IPS-15b (cell line): ENCODE measurements at regions not wholly inside any gene's neighbourhood (a gene's known extent, or its start where the extent isn't known, plus 50 kb on each side); places are given as distances from the start of the nearest gene placed in this dataset.
"Not testable (repeated sequence)": the region's sequence is repeated elsewhere in the genome, so short reads cannot be mapped to it uniquely, and the experiment has no call there.

Experiments
- H3K27me3 ChIP-seq: one replicate; pipeline ENCODE4 v1.6.1; 2013; ENCODE audit warnings: low read length; ENCODE audit not compliant: control insufficient read depth, insufficient read depth
- H3K36me3 ChIP-seq: one replicate; pipeline ENCODE4 v1.6.1; 2013; ENCODE audit warnings: low read length; ENCODE audit not compliant: control insufficient read depth, insufficient read depth
- H3K4me1 ChIP-seq: one replicate; pipeline ENCODE4 v1.6.1; 2013; ENCODE audit warnings: mild to moderate bottlenecking, low read length; ENCODE audit not compliant: control insufficient read depth, insufficient read depth
- H3K4me3 ChIP-seq: one replicate; pipeline ENCODE4 v1.5.1; 2013; ENCODE audit warnings: low read depth, low read length
- H3K9ac ChIP-seq: one replicate; pipeline ENCODE4 v1.6.1; 2013; ENCODE audit warnings: low read depth, mild to moderate bottlenecking, low read length
- H3K9me3 ChIP-seq: one replicate; pipeline ENCODE4 v1.6.1; 2013; ENCODE audit warnings: mild to moderate bottlenecking, low read length; ENCODE audit not compliant: control insufficient read depth, insufficient read depth

GRCh38 chr5:62783374-62784057 is 204.9 kb downstream of the LRRC70 start:
- no peaks in the 10 kb centered on the region for H3K9me3 ChIP-seq
- H3K36me3 ChIP-seq, result no peaks in the 10 kb centered on the region
- H3K9ac ChIP-seq, result no peak overlapping the region
- no peak overlapping the region for H3K4me3 ChIP-seq
- no peaks in the 10 kb centered on the region for H3K27me3 ChIP-seq
- H3K4me1 ChIP-seq, result no peaks in the 10 kb centered on the region

DNA sequence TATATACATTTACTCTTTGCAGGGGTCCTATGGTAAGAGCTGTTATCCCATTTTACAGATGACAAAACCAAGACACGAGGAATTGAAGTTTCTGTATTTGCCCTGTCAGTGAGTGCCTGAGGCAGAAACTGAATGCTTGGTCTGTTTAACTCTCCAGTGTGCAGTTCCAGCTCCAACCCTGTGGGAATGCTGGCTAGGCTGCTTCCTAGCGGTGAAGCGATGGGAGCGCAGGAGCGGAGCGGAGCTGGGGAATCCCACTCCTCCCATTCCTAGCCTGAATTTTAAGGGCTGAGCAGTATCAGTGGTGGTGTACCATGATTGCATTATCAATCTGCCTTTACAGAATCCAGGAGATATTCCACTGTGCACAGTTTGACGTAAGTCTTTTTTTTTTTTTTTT is 202.3 kb downstream of the LRRC70 start:
- no peaks in the 10 kb centered on the region for H3K9me3 ChIP-seq
- H3K9ac ChIP-seq, result no peak overlapping the region
- no peaks in the 10 kb centered on the region for H3K27me3 ChIP-seq
- H3K4me3 ChIP-seq, result no peak overlapping the region
- no peaks in the 10 kb centered on the region for H3K4me1 ChIP-seq
- no peaks in the 10 kb centered on the region for H3K36me3 ChIP-seq

DNA sequence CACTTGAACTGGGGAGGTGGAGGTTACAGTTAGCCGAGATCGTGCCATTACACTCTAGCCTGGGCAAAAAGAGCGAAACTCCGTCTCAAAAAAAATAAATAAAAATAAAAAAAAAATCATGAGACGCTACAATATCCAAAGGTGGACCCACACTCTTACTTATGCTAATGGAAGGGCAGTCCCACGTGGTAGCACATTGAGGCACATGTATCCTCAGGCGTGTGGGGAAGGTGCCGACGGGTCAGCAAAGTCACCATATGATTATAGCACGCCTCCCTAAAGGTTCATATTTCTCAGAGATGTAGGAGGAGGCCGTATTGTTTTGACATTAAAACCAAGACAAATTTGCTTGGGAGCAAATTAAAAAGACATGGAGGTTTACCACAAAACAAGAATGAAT is 201.6 kb downstream of the LRRC70 start:
- Histone ChIP-seq H3K36me3 (no peaks in the 10 kb centered on the region), H3K9ac (no peak overlapping the region), H3K27me3 (no peaks in the 10 kb centered on the region), H3K4me3 (no peak overlapping the region), H3K9me3 (no peaks in the 10 kb centered on the region), H3K4me1 (no peaks in the 10 kb centered on the region)

DNA sequence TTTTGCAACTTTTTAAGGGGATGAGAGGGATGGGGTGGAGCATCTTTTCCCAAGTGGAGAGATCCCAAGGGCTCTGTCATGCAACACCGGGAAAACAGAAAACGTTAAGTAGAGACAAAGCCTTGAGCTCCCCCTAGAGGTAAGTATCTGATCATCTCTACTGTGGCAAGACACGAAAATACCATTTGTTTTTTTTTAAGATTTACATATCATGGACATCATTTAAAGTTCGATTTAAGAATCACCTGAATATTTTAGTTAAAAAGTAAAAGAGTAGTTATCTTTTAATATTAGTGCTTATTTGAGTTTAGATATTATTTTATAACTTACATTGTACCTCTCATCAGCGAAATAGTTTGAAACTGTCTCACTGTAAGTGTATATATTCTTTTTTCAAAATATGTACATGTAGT is 200.4 kb downstream of the LRRC70 start:
- Histone ChIP-seq H3K4me3 (no peak overlapping the region), H3K9ac (no peak overlapping the region)

DNA sequence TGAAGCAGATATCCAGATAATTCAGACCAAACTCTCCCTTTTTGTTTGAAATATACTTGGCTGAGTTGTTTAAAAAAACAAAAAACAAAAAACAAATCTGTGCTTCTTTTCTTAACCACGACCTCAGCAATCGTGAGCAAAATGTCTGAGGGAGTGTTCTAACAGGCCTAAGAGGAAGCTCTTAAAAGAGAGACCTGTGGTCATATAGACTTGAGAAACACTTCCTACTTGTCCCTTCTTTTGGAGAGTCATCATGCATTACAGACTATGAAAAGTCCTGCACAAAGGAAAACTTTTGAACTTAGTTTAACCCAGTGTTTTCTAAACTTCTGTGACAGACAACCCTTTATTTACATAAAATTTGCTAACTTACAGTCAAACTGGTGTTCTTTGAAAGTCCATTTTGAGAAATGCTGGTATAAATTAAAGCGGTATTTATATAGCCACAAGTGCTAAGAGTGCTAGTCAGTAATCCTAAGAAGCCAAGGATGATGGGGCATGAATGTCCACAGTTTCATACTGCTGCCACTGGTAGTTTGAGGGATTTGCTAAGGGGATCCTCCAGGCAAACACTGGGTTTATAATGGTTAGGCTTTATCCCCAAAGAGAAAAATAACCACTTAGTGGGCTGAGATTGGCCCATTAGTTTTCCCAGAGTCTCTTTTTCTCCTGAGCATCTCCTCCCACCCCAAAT is 199.8 kb downstream of the LRRC70 start:
- H3K27me3 ChIP-seq, result no peaks in the 10 kb centered on the region
- no peaks in the 10 kb centered on the region for H3K36me3 ChIP-seq
- H3K4me1 ChIP-seq, result no peaks in the 10 kb centered on the region
- H3K9ac ChIP-seq, result no peak overlapping the region
- no peaks in the 10 kb centered on the region for H3K9me3 ChIP-seq
- no peak overlapping the region for H3K4me3 ChIP-seq

More for the DNA sequence above, 200.4 kb downstream of the LRRC70 start:
- Histone ChIP-seq H3K27me3 (no peaks in the 10 kb centered on the region), H3K9me3 (no peaks in the 10 kb centered on the region), H3K4me1 (no peaks in the 10 kb centered on the region), H3K36me3 (no peaks in the 10 kb centered on the region)

DNA sequence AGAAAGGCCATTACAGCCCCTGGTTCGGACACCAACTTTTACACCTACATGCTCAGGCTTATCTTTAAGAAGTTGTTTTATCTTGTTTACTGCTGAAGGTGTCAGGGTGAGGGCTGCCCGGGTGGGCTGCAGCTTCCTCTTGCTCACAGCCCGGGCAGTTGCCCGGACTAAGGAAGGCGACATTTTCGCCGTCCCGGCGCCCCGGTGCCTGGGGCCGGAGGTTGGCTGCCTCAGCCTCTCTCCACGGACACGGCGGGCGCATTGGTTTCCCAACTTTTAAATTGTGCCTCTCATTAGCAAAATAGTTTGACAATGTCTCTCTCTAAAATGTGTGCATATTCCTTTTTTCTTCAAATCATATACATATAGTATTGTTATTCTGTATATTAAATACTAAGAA is 198.5 kb downstream of the LRRC70 start:
- H3K9ac ChIP-seq, H3K36me3 ChIP-seq, H3K4me1 ChIP-seq, H3K9me3 ChIP-seq, H3K27me3 ChIP-seq, H3K4me3 ChIP-seq: not testable (repeated sequence)

DNA sequence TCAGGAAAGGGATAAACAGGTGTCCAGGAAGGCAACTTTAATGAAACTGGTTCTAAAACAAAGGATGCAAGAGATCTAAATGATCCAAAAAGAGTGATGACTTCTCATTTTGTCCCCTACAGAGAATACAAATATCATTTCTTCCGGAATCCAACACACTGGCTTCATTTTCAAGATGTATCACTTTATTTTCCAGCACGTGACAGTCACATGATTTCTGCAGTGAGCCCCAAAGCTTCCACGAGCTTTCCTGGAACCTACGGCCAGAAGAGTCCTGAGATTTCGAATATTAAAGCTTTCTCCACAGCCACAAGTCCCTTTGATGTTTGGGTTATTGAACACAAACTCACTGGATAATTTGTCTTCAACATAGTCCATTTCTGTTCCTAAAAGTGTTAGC is 198.0 kb downstream of the LRRC70 start:
- not testable (repeated sequence) for H3K27me3 ChIP-seq, H3K9me3 ChIP-seq, H3K36me3 ChIP-seq, H3K9ac ChIP-seq, H3K4me3 ChIP-seq, H3K4me1 ChIP-seq

DNA sequence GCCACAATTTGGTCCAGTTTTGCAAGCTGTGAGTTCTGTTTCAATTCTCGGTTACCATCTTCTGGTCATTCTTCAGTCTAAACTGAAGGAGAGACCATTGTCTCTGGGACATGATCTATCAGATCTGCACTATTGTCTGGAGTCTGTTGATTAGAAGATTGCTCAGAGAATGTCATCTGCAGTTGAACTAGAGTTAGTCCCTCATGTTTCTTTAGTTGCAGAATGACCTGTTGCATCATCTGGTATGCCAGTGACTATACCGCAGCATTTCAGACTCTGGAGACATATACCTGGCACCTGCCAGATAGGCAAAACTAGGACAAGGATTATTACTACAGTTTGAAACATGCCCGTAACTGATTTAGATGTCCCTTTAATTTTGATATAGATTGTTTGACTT is 194.8 kb downstream of the LRRC70 start:
- H3K9me3 ChIP-seq, result no peaks in the 10 kb centered on the region
- H3K4me3 ChIP-seq, result no peak overlapping the region
- H3K27me3 ChIP-seq, result no peaks in the 10 kb centered on the region
- H3K9ac ChIP-seq, result no peak overlapping the region
- no peaks in the 10 kb centered on the region for H3K4me1 ChIP-seq
- no peaks in the 10 kb centered on the region for H3K36me3 ChIP-seq

DNA sequence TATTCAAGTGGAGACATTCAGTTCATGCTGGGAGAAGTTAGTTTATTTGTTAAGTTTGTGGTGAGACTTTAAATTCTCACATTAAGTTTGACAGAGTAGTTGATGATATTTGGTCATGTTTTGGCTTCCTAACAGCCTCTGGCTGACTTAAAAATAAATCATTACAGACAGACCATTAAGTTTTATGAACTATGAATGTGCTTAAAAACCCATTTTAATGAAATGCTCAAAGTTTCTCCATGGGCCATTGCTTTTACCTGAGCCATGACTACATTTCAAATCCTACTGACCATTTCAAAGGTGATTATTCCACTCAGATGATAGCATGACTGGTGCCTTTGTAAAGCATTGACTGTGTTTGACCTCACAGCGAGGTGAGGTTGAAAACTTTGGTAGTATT is 192.7 kb downstream of the LRRC70 start:
- H3K4me1 ChIP-seq, result no peaks in the 10 kb centered on the region
- no peak overlapping the region for H3K4me3 ChIP-seq
- H3K9me3 ChIP-seq, result no peaks in the 10 kb centered on the region
- no peaks in the 10 kb centered on the region for H3K27me3 ChIP-seq
- H3K9ac ChIP-seq, result no peak overlapping the region
- no peaks in the 10 kb centered on the region for H3K36me3 ChIP-seq

GRCh38 chr5:62767650-62768049 is 189.0 kb downstream of the LRRC70 start:
- H3K4me3 ChIP-seq, result no peak overlapping the region
- H3K27me3 ChIP-seq, result no peaks in the 10 kb centered on the region
- no peaks in the 10 kb centered on the region for H3K36me3 ChIP-seq
- no peak overlapping the region for H3K9ac ChIP-seq
- no peaks in the 10 kb centered on the region for H3K9me3 ChIP-seq
- no peaks in the 10 kb centered on the region for H3K4me1 ChIP-seq

GRCh38 chr5:62767077-62767476 is 188.5 kb downstream of the LRRC70 start:
- Histone ChIP-seq H3K4me3 (no peak overlapping the region), H3K27me3 (no peaks in the 10 kb centered on the region)

GRCh38 chr5:62762503-62762902 is 183.9 kb downstream of the LRRC70 start:
- Histone ChIP-seq H3K9ac (no peak overlapping the region), H3K27me3 (no peaks in the 10 kb centered on the region), H3K36me3 (no peaks in the 10 kb centered on the region), H3K4me1 (no peaks in the 10 kb centered on the region), H3K9me3 (no peaks in the 10 kb centered on the region), H3K4me3 (no peak overlapping the region)

More at GRCh38 chr5:62767077-62767476, 188.5 kb downstream of the LRRC70 start:
- H3K36me3 ChIP-seq, result no peaks in the 10 kb centered on the region
- no peaks in the 10 kb centered on the region for H3K9me3 ChIP-seq
- H3K9ac ChIP-seq, result no peak overlapping the region
- H3K4me1 ChIP-seq, result no peaks in the 10 kb centered on the region
